ENCODE measurements at regions not wholly inside any gene's neighbourhood (a gene's known extent, or its start where the extent isn't known, plus 50 kb on each side); places are given as distances from the start of the nearest gene placed in this dataset.
A peak's percentile ranks its signal among the peaks of the same experiment; 100 is the strongest.

DNA sequence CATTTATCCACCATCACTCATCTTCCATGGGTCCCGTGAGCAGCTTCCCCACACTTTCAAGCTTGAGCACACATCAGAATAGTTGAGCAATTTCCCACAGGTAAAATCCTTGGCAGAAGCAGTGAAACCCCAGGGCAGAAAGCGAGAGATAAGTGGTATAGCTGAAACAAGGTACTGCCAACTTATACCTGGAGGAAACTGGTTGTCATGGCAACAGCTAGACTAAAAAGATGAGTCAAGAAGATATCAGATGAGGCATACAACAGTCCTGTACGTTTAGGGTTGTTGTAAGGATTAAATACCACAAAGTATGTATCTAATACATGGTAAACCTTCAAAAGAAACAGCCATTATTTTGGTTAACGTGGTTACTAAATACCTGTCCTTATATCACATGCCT, 66.9 kb upstream of the PHOX2B start:
- TF ChIP-seq, protein P1, sequence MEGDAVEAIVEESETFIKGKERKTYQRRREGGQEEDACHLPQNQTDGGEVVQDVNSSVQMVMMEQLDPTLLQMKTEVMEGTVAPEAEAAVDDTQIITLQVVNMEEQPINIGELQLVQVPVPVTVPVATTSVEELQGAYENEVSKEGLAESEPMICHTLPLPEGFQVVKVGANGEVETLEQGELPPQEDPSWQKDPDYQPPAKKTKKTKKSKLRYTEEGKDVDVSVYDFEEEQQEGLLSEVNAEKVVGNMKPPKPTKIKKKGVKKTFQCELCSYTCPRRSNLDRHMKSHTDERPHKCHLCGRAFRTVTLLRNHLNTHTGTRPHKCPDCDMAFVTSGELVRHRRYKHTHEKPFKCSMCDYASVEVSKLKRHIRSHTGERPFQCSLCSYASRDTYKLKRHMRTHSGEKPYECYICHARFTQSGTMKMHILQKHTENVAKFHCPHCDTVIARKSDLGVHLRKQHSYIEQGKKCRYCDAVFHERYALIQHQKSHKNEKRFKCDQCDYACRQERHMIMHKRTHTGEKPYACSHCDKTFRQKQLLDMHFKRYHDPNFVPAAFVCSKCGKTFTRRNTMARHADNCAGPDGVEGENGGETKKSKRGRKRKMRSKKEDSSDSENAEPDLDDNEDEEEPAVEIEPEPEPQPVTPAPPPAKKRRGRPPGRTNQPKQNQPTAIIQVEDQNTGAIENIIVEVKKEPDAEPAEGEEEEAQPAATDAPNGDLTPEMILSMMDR (IDR thresholded peaks at IDR 0.05; ENCODE audit: extremely low read depth, low read depth, low read length): no peak
- H3K27me3 ChIP-seq (ENCODE audit: insufficient read depth, low read length): no peaks in the 10 kb centered on the region
- H4K20me1 ChIP-seq (ENCODE audit: insufficient read depth, low read length): no peaks in the 10 kb centered on the region

GRCh38 chr4:41814565-41814964, 66.0 kb upstream of the PHOX2B start:
- no peaks in the 10 kb centered on the region for H3K9me3 ChIP-seq (ENCODE audit: low read depth, low read length)
- TF ChIP-seq, protein P1 (IDR thresholded peaks at IDR 0.05; ENCODE audit: extremely low read depth, low read depth, low read length): peak; percentile 38
- H3K27me3 ChIP-seq (ENCODE audit: insufficient read depth, low read length): no peaks in the 10 kb centered on the region
- no peak overlapping the region for H3K4me3 ChIP-seq (ENCODE audit: insufficient read depth, low read length)
- H3K36me3 ChIP-seq (ENCODE audit: insufficient read depth, low read length): no peaks in the 10 kb centered on the region
- no peaks in the 10 kb centered on the region for H3K79me2 ChIP-seq (ENCODE audit: insufficient read depth, low read length)
- no peak overlapping the region for H2AFZ ChIP-seq (ENCODE audit: low read length)
- H3K4me1 ChIP-seq (ENCODE audit: insufficient read depth, low read length): no peaks in the 10 kb centered on the region
- H3K27ac ChIP-seq (ENCODE audit: low read depth, low read length): no peak overlapping the region
- H3K4me2 ChIP-seq (ENCODE audit: insufficient read depth, low read length): no peak overlapping the region
- no peak for DNase-seq (ENCODE audit: insufficient read length, low spot score, missing footprints)
- no peaks in the 10 kb centered on the region for H4K20me1 ChIP-seq (ENCODE audit: insufficient read depth, low read length)

More for the DNA sequence above, 66.9 kb upstream of the PHOX2B start:
- no peak overlapping the region for H3K4me3 ChIP-seq (ENCODE audit: insufficient read depth, low read length)
- no peak overlapping the region for H2AFZ ChIP-seq (ENCODE audit: low read length)
- H3K36me3 ChIP-seq (ENCODE audit: insufficient read depth, low read length): no peaks in the 10 kb centered on the region
- DNase-seq (ENCODE audit: insufficient read length, low spot score, missing footprints): no peak
- H3K27ac ChIP-seq (ENCODE audit: low read depth, low read length): no peak overlapping the region
- H3K4me2 ChIP-seq (ENCODE audit: insufficient read depth, low read length): no peak overlapping the region
- H3K9me3 ChIP-seq (ENCODE audit: low read depth, low read length): no peaks in the 10 kb centered on the region
- no peaks in the 10 kb centered on the region for H3K4me1 ChIP-seq (ENCODE audit: insufficient read depth, low read length)
- no peaks in the 10 kb centered on the region for H3K79me2 ChIP-seq (ENCODE audit: insufficient read depth, low read length)

GRCh38 chr4:41806807-41807206, 58.3 kb upstream of the PHOX2B start:
- Histone ChIP-seq H3K9me3 (ENCODE audit: low read depth, low read length) (no peaks in the 10 kb centered on the region), H3K4me2 (ENCODE audit: insufficient read depth, low read length) (no peak overlapping the region), H3K79me2 (ENCODE audit: insufficient read depth, low read length) (no peaks in the 10 kb centered on the region), H3K27ac (ENCODE audit: low read depth, low read length) (no peak overlapping the region), H2AFZ (ENCODE audit: low read length) (no peak overlapping the region), H4K20me1 (ENCODE audit: insufficient read depth, low read length) (no peaks in the 10 kb centered on the region), H3K27me3 (ENCODE audit: insufficient read depth, low read length) (no peaks in the 10 kb centered on the region), H3K4me3 (ENCODE audit: insufficient read depth, low read length) (no peak overlapping the region), H3K4me1 (ENCODE audit: insufficient read depth, low read length) (no peaks in the 10 kb centered on the region), H3K36me3 (ENCODE audit: insufficient read depth, low read length) (no peaks in the 10 kb centered on the region)
- no peak for DNase-seq (ENCODE audit: insufficient read length, low spot score, missing footprints)
- TF ChIP-seq, protein P1 (IDR thresholded peaks at IDR 0.05; ENCODE audit: extremely low read depth, low read depth, low read length): no peak

GRCh38 chr4:41802590-41802989, 54.1 kb upstream of the PHOX2B start:
- Histone ChIP-seq H3K4me1 (ENCODE audit: insufficient read depth, low read length) (no peaks in the 10 kb centered on the region), H3K4me3 (ENCODE audit: insufficient read depth, low read length) (no peak overlapping the region), H3K36me3 (ENCODE audit: insufficient read depth, low read length) (no peaks in the 10 kb centered on the region), H2AFZ (ENCODE audit: low read length) (no peak overlapping the region), H4K20me1 (ENCODE audit: insufficient read depth, low read length) (no peaks in the 10 kb centered on the region), H3K4me2 (ENCODE audit: insufficient read depth, low read length) (no peak overlapping the region), H3K9me3 (ENCODE audit: low read depth, low read length) (no peaks in the 10 kb centered on the region), H3K79me2 (ENCODE audit: insufficient read depth, low read length) (no peaks in the 10 kb centered on the region), H3K27ac (ENCODE audit: low read depth, low read length) (no peak overlapping the region), H3K27me3 (ENCODE audit: insufficient read depth, low read length) (no peaks in the 10 kb centered on the region)
- TF ChIP-seq, protein P1 (IDR thresholded peaks at IDR 0.05; ENCODE audit: extremely low read depth, low read depth, low read length): no peak
- DNase-seq (ENCODE audit: insufficient read length, low spot score, missing footprints): no peak
